ENCODE measurements at regions not wholly inside any gene's neighbourhood (a gene's known extent, or its start where the extent isn't known, plus 50 kb on each side); places are given as distances from the start of the nearest gene placed in this dataset.

GRCh38 chr12:91565246-91565645 lies 382.6 kb upstream of the DCN start:
- DNase-seq (ENCODE audit: low read depth in 1 of 2, low spot score in 1 of 2) = no peak

- no peak for DNase-seq (ENCODE audit: low read depth in 1 of 2, low spot score in 1 of 2)
These were observed 380.6 kb upstream of the DCN start for GRCh38 chr12:91563011-91563765.

GRCh38 chr12:91562476-91562875 lies 379.9 kb upstream of the DCN start:
- no peak for DNase-seq (ENCODE audit: low read depth in 1 of 2, low spot score in 1 of 2)

- no peak for DNase-seq (ENCODE audit: low read depth in 1 of 2, low spot score in 1 of 2)
These were observed 379.3 kb upstream of the DCN start for GRCh38 chr12:91561958-91562325.

DNA sequence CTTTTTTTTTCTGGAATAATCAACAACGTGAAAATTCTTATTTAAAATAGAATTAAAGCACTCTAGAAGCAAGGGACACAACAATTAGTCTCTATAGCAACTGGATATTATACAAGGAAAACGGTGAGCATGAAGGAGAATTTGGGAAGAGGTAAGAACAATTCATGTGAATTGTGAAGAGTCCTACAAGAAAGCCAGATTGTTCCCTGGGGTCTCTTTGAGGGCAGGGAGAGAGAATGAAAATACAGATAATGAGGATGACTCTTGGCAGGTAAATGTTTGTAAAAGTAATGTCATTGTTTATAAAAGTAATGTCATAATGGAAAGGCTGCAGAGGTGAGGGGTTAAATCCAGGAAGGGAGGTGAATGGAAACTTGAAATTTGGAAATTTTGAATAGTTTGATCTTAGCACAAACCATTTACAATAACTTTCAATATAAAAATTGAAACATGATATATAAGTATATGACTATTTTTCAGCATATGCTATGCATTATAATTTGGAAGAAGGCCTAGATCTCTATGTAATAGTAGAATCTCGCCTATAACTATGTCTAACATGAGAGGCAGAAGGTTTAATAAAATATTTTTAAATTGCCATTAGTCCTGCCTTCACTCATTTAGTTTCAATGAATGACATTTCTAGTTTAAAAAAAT lies 378.8 kb upstream of the DCN start:
- DNase-seq (ENCODE audit: low read depth in 1 of 2, low spot score in 1 of 2) = no peak

DNA sequence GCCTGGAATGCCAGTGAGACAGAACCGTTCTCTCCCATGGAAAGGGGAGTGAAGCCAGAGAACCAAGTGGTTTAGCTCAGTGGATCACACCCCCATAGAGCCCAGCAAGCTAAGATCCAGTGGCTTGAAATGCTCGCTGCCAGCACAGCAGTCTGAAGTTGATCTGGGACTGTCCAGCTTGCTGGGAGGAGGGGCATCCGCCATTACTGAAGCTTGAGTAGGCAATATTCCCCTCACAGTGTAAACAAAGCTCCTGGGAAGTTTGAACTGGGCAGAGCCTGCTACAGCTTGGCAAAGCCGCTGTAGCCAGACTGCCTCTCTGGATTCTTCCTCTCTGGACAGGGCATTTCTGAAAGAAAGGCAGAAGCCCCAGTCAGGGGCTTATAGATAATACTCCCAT lies 374.3 kb upstream of the DCN start:
- no peak for DNase-seq (ENCODE audit: low read depth in 1 of 2, low spot score in 1 of 2)

- DNase-seq (ENCODE audit: low read depth in 1 of 2, low spot score in 1 of 2) = no peak
These were observed 373.1 kb upstream of the DCN start for GRCh38 chr12:91555436-91556415.

DNA sequence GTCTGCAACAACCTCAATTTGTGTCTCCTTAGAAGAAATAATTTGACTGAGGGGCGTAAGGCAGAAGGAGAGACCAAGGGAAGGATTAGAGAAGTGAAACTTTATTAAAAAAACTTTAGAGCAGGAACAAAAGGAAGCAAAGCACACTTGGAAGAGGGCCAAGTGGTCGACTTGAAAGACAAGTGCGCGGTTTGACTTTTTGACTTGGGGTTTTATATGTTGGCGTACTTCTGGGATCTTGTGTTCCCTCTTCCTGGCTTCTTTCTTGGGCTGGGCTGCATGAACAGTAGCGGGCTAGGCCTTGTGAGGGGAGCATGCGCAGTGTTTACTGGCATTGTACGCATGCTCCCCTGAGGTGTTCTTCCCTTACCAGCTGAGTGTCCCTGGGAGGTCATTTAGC lies 369.3 kb upstream of the DCN start:
- DNase-seq (ENCODE audit: low read depth in 1 of 2, low spot score in 1 of 2) = no peak

DNA sequence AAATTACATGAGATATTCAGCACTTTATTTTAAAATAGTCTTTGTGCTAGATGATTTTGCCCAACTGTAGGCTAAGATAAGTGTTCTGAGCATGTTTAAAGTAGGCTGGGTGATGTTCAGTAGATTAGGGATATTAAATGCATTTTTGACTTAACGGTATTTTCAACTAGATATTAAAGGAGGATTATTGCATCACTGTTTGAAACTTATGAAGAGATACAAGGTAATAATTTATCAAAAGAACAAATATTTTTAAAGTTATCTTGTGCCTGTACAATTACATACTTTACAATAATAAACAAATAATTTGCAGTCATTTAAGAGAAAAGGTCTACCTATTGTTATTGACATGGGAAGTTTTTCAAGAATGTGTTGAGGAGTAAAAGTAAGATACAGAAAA lies 368.6 kb upstream of the DCN start:
- DNase-seq (ENCODE audit: low read depth in 1 of 2, low spot score in 1 of 2) = no peak

- DNase-seq (ENCODE audit: low read depth in 1 of 2, low spot score in 1 of 2) = no peak
These were observed 360.0 kb upstream of the DCN start for GRCh38 chr12:91542666-91543065.

GRCh38 chr12:91542067-91542466 lies 359.4 kb upstream of the DCN start:
- DNase-seq (ENCODE audit: low read depth in 1 of 2, low spot score in 1 of 2) = no peak

GRCh38 chr12:91538418-91538817 lies 355.8 kb upstream of the DCN start:
- DNase-seq (ENCODE audit: low read depth in 1 of 2, low spot score in 1 of 2) = no peak

DNA sequence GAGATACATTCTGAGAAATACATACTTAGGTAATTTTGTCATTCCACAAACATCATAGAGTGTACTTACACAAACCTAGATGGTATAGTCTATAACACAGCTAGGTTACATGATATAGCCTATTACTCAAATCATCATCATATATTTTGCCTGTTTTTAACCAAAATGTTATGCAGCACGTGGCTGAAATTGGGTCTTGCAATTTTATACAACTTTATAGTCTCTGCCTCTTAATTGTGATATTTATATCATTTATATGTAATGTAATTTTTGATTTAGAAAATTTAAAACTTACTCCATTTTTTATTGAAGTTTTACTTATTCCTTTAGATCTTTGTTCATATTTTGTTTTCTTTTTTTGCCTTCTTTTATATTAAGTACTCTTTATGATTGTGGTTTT lies 350.7 kb upstream of the DCN start:
- DNase-seq (ENCODE audit: low read depth in 1 of 2, low spot score in 1 of 2) = no peak

DNA sequence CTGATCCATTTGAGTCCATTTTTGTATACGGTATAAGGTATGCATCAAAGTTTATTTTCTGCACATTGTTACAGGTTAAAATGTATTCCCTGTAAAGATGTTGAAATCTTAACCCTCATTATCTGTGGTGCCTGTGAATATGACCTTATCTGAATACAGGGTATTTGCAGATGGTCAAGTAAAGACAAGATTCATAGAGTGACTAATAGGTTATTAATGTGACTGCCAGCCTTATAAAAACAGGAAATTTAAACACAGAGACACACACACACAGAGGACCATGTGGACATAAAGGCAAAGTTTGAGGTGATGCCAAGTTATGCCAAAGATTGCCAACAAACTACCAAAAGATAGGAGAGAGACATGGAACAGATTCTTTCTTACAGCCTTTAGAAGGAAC lies 347.2 kb upstream of the DCN start:
- no peak for DNase-seq (ENCODE audit: low read depth in 1 of 2, low spot score in 1 of 2)

DNA sequence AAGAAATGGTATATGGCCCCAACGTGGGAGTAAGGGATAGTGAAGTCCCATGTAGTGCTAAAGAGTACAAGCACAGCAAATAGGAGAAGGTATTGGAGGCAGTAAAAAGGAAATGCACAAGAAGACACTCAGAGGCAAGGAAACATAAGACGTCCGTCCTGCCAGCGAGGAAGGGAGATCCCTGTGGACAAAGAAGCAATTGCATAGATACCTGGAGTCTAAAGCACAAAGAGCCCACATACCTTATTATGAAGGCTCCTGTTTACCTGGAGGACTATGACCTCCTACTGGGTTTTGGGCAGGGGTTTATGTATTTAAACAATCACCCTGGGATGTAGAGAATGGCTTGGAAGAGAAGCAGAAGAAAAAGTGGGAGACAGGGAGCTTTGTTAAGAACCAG lies 341.2 kb upstream of the DCN start:
- no peak for DNase-seq (ENCODE audit: low read depth in 1 of 2, low spot score in 1 of 2)

DNA sequence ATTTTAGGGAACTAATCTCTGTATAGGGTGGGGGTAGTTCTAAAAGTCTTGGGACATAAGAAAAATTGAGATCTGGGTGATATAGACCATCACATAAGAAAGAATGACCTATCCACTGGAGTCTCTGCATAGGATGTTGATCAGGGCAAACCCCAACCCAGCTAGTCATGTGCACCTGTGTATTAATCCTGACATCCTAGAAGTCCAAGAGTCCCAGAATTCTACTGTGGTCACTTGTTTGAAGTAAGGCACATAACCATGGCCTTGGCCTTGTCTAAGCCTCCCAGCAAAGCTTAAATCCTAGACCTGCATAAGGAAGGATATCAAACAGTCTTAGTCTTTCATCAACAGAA lies 334.1 kb upstream of the DCN start:
- DNase-seq (ENCODE audit: low read depth in 1 of 2, low spot score in 1 of 2) = no peak

- no peak for DNase-seq (ENCODE audit: low read depth in 1 of 2, low spot score in 1 of 2)
These were observed 333.5 kb upstream of the DCN start for GRCh38 chr12:91515944-91516694.

- no peak for DNase-seq (ENCODE audit: low read depth in 1 of 2, low spot score in 1 of 2)
These were observed 330.7 kb upstream of the DCN start for GRCh38 chr12:91513313-91513712.

DNA sequence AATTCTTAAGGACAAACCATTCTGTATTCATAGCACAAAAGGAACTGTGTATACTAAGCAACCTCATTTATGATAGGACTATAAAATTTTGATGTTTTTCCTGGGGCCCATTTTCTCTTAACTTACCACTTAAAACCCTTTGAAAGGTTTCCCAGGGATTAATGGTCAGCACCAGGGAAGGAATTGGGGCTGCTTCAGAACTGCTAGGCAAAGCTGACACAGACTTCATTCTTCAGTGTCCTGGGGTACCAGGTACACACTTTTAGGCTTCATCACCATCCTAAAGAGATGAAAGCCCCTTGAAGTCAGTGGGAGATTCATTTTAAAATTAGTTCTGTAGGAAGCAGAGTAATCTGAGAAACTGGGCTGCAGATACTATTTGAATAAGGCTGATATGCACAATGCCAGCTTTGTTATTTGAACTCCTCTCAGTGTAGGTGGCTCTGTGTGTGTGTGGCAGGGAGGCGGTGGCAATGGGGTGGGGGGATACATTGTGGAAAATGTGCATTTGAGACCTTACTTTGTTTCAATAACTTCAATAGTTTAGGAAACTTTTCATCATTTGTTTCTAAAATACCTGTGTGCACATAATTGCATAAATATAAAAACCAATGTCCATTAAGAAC lies 329.3 kb upstream of the DCN start:
- DNase-seq (ENCODE audit: low read depth in 1 of 2, low spot score in 1 of 2) = no peak

GRCh38 chr12:91507754-91508153 lies 325.1 kb upstream of the DCN start:
- DNase-seq (ENCODE audit: low read depth in 1 of 2, low spot score in 1 of 2) = no peak

DNA sequence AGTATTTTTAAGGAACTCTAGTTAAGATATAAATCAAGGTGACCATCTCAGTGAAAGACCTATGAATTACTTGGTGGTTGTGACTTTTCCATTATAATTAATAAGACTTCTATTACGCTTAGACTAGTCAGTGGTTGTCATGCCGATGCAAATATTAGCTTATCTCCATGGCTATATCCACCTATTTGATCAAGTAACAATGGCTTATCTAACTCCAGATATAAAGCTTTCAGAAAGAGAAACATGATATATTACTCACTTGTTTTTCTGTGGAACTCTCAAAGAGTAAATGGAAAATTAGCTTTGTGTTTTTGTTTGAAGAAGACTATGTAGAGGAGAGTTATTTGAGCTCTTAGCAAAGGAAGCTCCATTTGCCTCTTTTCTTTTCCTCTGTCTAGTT lies 323.8 kb upstream of the DCN start:
- no peak for DNase-seq (ENCODE audit: low read depth in 1 of 2, low spot score in 1 of 2)
